ENCODE measurements at regions not wholly inside any gene's neighbourhood (a gene's known extent, or its start where the extent isn't known, plus 50 kb on each side); places are given as distances from the start of the nearest gene placed in this dataset.
A peak's percentile ranks its signal among the peaks of the same experiment; 100 is the strongest.

- TF ChIP-seq, protein P1, sequence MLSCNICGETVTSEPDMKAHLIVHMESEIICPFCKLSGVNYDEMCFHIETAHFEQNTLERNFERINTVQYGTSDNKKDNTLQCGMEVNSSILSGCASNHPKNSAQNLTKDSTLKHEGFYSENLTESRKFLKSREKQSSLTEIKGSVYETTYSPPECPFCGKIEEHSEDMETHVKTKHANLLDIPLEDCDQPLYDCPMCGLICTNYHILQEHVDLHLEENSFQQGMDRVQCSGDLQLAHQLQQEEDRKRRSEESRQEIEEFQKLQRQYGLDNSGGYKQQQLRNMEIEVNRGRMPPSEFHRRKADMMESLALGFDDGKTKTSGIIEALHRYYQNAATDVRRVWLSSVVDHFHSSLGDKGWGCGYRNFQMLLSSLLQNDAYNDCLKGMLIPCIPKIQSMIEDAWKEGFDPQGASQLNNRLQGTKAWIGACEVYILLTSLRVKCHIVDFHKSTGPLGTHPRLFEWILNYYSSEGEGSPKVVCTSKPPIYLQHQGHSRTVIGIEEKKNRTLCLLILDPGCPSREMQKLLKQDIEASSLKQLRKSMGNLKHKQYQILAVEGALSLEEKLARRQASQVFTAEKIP (CRISPR knock-in tag; IDR thresholded peaks at IDR 0.05; ENCODE audit: borderline replicate concordance): no peak
- no peak for TF ChIP-seq ZNF512B (CRISPR knock-in tag; IDR thresholded peaks at IDR 0.05; ENCODE audit: borderline replicate concordance)
- no peak for TF ChIP-seq ATF7 (IDR thresholded peaks at IDR 0.05)
- no peak for TF ChIP-seq ATF7 (CRISPR knock-in tag; IDR thresholded peaks at IDR 0.05)
- no peak for TF ChIP-seq ISL2 (CRISPR knock-in tag; IDR thresholded peaks at IDR 0.05)
- TF ChIP-seq NR2C2 (CRISPR knock-in tag; IDR thresholded peaks at IDR 0.05; ENCODE audit: borderline replicate concordance): no peak
- peak; percentile 54 for TF ChIP-seq ZNF282 (IDR thresholded peaks at IDR 0.05; ENCODE audit: partially characterized antibody)
- no peak for TF ChIP-seq MXD3 (CRISPR knock-in tag; IDR thresholded peaks at IDR 0.05)
- TF ChIP-seq EEA1 (CRISPR knock-in tag; IDR thresholded peaks at IDR 0.05; ENCODE audit: borderline replicate concordance): no peak
- no peak for TF ChIP-seq SRSF1 (optimal IDR thresholded peaks at IDR 0.05; ENCODE audit: low read depth, low read length)
- 0 out of 2 replicates have a peak, but pooled peaks have one; percentile 61 for TF ChIP-seq NBN (conservative IDR thresholded peaks at IDR 0.05)
- TF ChIP-seq, protein P2, sequence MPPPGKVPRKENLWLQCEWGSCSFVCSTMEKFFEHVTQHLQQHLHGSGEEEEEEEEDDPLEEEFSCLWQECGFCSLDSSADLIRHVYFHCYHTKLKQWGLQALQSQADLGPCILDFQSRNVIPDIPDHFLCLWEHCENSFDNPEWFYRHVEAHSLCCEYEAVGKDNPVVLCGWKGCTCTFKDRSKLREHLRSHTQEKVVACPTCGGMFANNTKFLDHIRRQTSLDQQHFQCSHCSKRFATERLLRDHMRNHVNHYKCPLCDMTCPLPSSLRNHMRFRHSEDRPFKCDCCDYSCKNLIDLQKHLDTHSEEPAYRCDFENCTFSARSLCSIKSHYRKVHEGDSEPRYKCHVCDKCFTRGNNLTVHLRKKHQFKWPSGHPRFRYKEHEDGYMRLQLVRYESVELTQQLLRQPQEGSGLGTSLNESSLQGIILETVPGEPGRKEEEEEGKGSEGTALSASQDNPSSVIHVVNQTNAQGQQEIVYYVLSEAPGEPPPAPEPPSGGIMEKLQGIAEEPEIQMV (CRISPR knock-in tag; IDR thresholded peaks at IDR 0.05; ENCODE audit: low read depth): no peak
Observed at GRCh38 chr20:62574230-62574993, 67.9 kb upstream of the SLCO4A1 start (continued).

Data from HepG2 (cell line).